ENCODE measurements at regions not wholly inside any gene's neighbourhood (a gene's known extent, or its start where the extent isn't known, plus 50 kb on each side); places are given as distances from the start of the nearest gene placed in this dataset.

DNA sequence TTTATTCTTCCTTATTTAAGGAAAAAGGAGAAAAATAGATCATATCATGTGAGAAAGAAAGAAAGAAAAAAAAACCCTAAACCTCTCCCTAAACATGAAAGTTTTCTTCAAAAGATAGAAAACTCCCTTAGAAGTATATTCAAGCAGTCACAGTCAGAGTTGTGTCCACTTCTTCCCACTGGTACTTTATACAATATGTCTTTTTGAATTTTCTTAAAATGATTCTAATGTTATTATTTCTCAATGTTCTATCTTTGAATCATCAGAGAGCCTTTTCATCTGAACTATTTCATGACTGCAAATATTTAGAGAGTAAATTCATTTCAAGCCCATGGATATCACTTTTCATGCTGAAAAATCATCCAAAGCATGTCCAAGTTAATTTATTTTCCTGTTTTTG lies 205.2 kb upstream of the SPOPL start:
- Mint-ChIP-seq H3K4me3 (ENCODE audit: unreplicated experiment) (no peak overlapping the region), H3K4me1 (ENCODE audit: low read depth, unreplicated experiment) (no peaks in the 10 kb centered on the region), H3K27me3 (ENCODE audit: low read depth, unreplicated experiment) (no peaks in the 10 kb centered on the region), H3K9me3 (ENCODE audit: unreplicated experiment) (peaks cover 2% of the 10 kb centered on the region), H3K36me3 (ENCODE audit: low read depth, unreplicated experiment) (no peaks in the 10 kb centered on the region), H3K27ac (ENCODE audit: unreplicated experiment) (no peak overlapping the region)
- H3K9me3 ChIP-seq (ENCODE audit: insufficient read depth, low read depth, low read length), result no peaks in the 10 kb centered on the region
- DNase-seq (ENCODE audit: low read depth) (no peak), FAIRE-seq (no peak)
- H3K79me2 ChIP-seq (ENCODE audit: insufficient read depth, low read length), result no peaks in the 10 kb centered on the region
- H3K4me2 ChIP-seq (ENCODE audit: low read length), result no peak overlapping the region
- H2AFZ ChIP-seq (ENCODE audit: low read depth, low read length), result no peak overlapping the region
- H3K4me1 ChIP-seq (ENCODE audit: insufficient read depth, low read length), result no peaks in the 10 kb centered on the region
- H4K20me1 ChIP-seq (ENCODE audit: insufficient read depth, low read length), result no peaks in the 10 kb centered on the region
- no peak overlapping the region for H3K27ac ChIP-seq (ENCODE audit: low read depth, low read length)
- TF ChIP-seq CTCF (IDR thresholded peaks at IDR 0.05; ENCODE audit: insufficient read depth, low read depth, low read length) (no peak), EZH2 (IDR thresholded peaks at IDR 0.05; ENCODE audit: insufficient read depth, low read length) (no peak)
- no peaks in the 10 kb centered on the region for H3K27me3 ChIP-seq (ENCODE audit: insufficient read depth, low read length)
- no peak overlapping the region for H3K9ac ChIP-seq (ENCODE audit: low read length)
- no peaks in the 10 kb centered on the region for H3K36me3 ChIP-seq (ENCODE audit: insufficient read depth, low read length)
- no peak overlapping the region for H3K4me3 ChIP-seq (ENCODE audit: insufficient read depth, low read depth, low read length)

- Mint-ChIP-seq H3K27me3 (ENCODE audit: low read depth, unreplicated experiment) (no peaks in the 10 kb centered on the region), H3K4me3 (ENCODE audit: unreplicated experiment) (no peak overlapping the region), H3K4me1 (ENCODE audit: low read depth, unreplicated experiment) (no peaks in the 10 kb centered on the region), H3K9me3 (ENCODE audit: unreplicated experiment) (no peaks in the 10 kb centered on the region), H3K27ac (ENCODE audit: unreplicated experiment) (no peak overlapping the region), H3K36me3 (ENCODE audit: low read depth, unreplicated experiment) (no peaks in the 10 kb centered on the region)
- no peak for TF ChIP-seq CTCF (IDR thresholded peaks at IDR 0.05; ENCODE audit: insufficient read depth, low read depth, low read length)
- TF ChIP-seq EZH2 (IDR thresholded peaks at IDR 0.05; ENCODE audit: insufficient read depth, low read length), result no peak
- H3K36me3 ChIP-seq (ENCODE audit: insufficient read depth, low read length), result no peaks in the 10 kb centered on the region
- no peak for FAIRE-seq
- H3K27me3 ChIP-seq (ENCODE audit: insufficient read depth, low read length), result no peaks in the 10 kb centered on the region
- H3K4me2 ChIP-seq (ENCODE audit: low read length), result no peak overlapping the region
- H3K4me3 ChIP-seq (ENCODE audit: insufficient read depth, low read depth, low read length), result no peak overlapping the region
- H3K4me1 ChIP-seq (ENCODE audit: insufficient read depth, low read length), result no peaks in the 10 kb centered on the region
- H3K9me3 ChIP-seq (ENCODE audit: insufficient read depth, low read depth, low read length), result no peaks in the 10 kb centered on the region
- no peak for DNase-seq (ENCODE audit: low read depth)
- no peaks in the 10 kb centered on the region for H4K20me1 ChIP-seq (ENCODE audit: insufficient read depth, low read length)
- H2AFZ ChIP-seq (ENCODE audit: low read depth, low read length), result no peak overlapping the region
- no peak overlapping the region for H3K9ac ChIP-seq (ENCODE audit: low read length)
- no peak overlapping the region for H3K27ac ChIP-seq (ENCODE audit: low read depth, low read length)
- no peaks in the 10 kb centered on the region for H3K79me2 ChIP-seq (ENCODE audit: insufficient read depth, low read length)
These were observed 203.3 kb upstream of the SPOPL start for GRCh38 chr2:138298120-138298814.

GRCh38 chr2:138298900-138299299 lies 202.7 kb upstream of the SPOPL start:
- Histone ChIP-seq H3K4me1 (ENCODE audit: insufficient read depth, low read length) (no peaks in the 10 kb centered on the region), H3K79me2 (ENCODE audit: insufficient read depth, low read length) (no peaks in the 10 kb centered on the region), H3K4me3 (ENCODE audit: insufficient read depth, low read depth, low read length) (no peak overlapping the region), H3K9me3 (ENCODE audit: insufficient read depth, low read depth, low read length) (no peaks in the 10 kb centered on the region), H3K27me3 (ENCODE audit: insufficient read depth, low read length) (no peaks in the 10 kb centered on the region), H3K27ac (ENCODE audit: low read depth, low read length) (no peak overlapping the region), H3K9ac (ENCODE audit: low read length) (no peak overlapping the region), H3K36me3 (ENCODE audit: insufficient read depth, low read length) (no peaks in the 10 kb centered on the region), H3K4me2 (ENCODE audit: low read length) (no peak overlapping the region), H4K20me1 (ENCODE audit: insufficient read depth, low read length) (no peaks in the 10 kb centered on the region), H2AFZ (ENCODE audit: low read depth, low read length) (no peak overlapping the region)
- no peak for FAIRE-seq
- Mint-ChIP-seq H3K9me3 (ENCODE audit: unreplicated experiment) (no peaks in the 10 kb centered on the region), H3K27me3 (ENCODE audit: low read depth, unreplicated experiment) (no peaks in the 10 kb centered on the region), H3K4me1 (ENCODE audit: low read depth, unreplicated experiment) (no peaks in the 10 kb centered on the region), H3K4me3 (ENCODE audit: unreplicated experiment) (no peak overlapping the region), H3K36me3 (ENCODE audit: low read depth, unreplicated experiment) (no peaks in the 10 kb centered on the region), H3K27ac (ENCODE audit: unreplicated experiment) (no peak overlapping the region)
- TF ChIP-seq CTCF (IDR thresholded peaks at IDR 0.05; ENCODE audit: insufficient read depth, low read depth, low read length) (no peak), EZH2 (IDR thresholded peaks at IDR 0.05; ENCODE audit: insufficient read depth, low read length) (no peak)
- no peak for DNase-seq (ENCODE audit: low read depth)
